SKM-1 treated with dmso at 0.1 percent for 144 hours (cell line): ENCODE measurements at regions not wholly inside any gene's neighbourhood (a gene's known extent, or its start where the extent isn't known, plus 50 kb on each side); places are given as distances from the start of the nearest gene placed in this dataset.
"Not testable (repeated sequence)": the region's sequence is repeated elsewhere in the genome, so short reads cannot be mapped to it uniquely, and the experiment has no call there.

Source experiments
- DNase-seq: peaks from one replicate; lab custom pipeline; 2025; ENCODE audit not compliant: unreplicated experiment; lab: John Stamatoyannopoulos, UW

- no peak for DNase-seq
These were observed 150.8 kb upstream of the DAAM1 start for GRCh38 chr14:59037620-59038019.

- no peak for DNase-seq
These were observed 149.7 kb upstream of the DAAM1 start for GRCh38 chr14:59038746-59039145.

DNA sequence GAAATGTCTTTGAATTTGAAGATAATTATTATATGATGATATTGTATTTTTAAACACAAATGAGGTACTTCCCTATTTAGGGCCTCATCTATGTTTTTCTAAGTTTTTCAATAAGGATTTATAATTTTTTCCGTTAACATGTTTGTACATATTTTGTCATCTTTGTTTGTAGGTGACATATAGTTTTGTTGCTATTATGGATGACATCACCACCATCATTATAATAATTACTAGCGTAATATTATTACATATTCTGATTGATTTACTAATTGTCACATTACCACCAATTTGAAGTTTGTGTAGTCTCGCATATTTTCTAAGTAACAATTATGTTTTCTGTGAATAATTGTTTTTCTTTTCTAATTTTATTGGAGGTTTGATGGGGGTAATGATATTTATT is 147.2 kb upstream of the DAAM1 start:
- no peak for DNase-seq

DNA sequence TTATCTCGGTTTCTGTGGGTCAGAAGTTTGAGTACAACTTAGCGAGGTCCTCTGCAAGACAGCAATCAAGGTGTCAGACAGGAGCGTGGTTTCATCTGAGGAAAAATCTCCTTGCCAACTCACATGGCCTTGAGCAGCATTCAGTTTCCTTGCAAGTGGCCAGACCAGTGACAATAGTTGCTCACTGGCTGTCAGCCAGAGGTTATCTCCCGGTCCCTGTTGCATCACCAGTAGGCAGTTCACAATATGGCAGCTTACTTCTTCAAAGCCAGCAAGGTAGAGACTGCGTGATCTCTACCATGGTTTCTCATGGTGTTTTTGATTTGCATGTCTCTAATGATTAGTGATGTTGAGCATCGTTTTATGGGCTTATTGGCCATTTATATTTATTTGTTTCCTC is 143.8 kb upstream of the DAAM1 start:
- DNase-seq = no peak

- no peak for DNase-seq
These were observed 141.7 kb upstream of the DAAM1 start for GRCh38 chr14:59046746-59047145.

GRCh38 chr14:59055006-59055405 is 133.5 kb upstream of the DAAM1 start:
- DNase-seq = no peak

- peak; percentile 7 for DNase-seq
These were observed 132.9 kb upstream of the DAAM1 start for GRCh38 chr14:59055439-59056045.

GRCh38 chr14:59057551-59057950 is 130.9 kb upstream of the DAAM1 start:
- no peak for DNase-seq

- DNase-seq = not testable (repeated sequence)
These were observed 129.7 kb upstream of the DAAM1 start for GRCh38 chr14:59058776-59059175.

GRCh38 chr14:59060841-59061240 is 127.6 kb upstream of the DAAM1 start:
- no peak for DNase-seq

DNA sequence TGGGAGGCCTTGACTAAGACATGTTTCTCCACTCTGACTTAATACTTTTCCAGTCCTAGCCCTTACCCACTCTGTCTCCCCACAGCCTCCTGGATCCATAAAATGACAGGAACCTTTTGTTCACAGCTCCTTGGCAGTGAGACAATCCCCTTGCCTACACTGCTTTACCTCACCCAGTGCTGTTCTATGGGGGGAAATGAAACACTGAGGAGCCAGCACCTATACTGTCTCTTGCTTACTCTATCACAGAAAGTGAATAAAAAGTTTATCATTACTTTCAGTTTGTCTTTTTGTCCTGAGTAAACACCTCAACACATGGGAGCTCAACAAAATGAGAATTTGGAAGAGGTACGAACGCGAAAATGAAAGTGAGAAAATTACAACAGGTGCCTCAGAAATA is 127.2 kb upstream of the DAAM1 start:
- no peak for DNase-seq

DNA sequence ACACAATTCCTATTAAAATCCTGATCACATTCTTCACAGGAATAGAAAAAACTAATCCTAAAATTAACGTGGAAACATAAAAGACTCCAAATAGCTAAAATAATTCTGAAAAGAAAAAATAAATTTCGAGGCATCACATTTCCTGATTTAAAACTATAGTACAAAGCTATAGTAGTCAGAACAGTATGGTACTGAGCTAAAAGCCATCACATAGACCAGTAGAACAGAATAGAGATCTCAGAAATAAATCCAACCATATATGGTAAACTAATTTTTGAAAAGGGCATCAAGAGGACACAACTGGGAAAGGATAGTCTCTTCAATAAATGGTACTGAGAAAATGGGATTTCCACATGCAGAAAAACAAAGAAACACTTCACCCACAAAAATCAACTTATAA is 125.2 kb upstream of the DAAM1 start:
- DNase-seq = no peak

DNA sequence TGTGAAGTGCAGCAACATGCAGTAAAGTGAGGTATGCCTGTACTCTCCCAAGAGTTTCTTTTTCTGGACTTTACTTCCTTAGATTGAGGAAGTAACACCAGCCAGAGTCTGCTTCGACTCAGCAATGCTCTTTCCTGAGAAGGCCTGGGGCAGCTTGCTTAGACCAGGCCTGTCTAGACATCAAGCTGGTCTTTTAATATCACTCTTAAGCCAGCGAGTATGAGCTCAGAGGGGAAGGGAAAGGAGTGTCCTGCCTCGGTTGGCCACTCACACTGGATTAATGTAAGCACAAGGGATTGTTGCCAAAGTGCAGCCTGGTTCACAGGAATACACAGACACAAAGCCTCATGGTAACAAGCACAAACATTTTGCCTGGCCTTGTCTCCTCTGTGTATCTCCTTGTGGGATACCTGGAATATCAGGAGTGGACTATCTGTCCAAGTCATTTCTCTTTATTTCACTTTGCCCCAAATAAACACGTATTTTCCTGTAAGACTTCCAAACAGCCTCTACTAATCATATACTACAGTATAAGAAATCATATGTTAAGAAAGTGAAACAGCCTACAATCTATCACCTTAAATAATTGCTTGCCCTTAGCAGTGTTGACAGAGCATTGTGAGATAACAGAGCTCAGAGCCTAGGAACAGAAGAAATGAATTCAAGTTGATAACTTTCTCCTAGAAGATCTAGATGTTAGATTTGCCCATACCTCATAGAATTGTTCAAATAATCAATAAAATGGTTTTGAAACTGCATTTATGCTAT is 121.2 kb upstream of the DAAM1 start:
- no peak for DNase-seq

DNA sequence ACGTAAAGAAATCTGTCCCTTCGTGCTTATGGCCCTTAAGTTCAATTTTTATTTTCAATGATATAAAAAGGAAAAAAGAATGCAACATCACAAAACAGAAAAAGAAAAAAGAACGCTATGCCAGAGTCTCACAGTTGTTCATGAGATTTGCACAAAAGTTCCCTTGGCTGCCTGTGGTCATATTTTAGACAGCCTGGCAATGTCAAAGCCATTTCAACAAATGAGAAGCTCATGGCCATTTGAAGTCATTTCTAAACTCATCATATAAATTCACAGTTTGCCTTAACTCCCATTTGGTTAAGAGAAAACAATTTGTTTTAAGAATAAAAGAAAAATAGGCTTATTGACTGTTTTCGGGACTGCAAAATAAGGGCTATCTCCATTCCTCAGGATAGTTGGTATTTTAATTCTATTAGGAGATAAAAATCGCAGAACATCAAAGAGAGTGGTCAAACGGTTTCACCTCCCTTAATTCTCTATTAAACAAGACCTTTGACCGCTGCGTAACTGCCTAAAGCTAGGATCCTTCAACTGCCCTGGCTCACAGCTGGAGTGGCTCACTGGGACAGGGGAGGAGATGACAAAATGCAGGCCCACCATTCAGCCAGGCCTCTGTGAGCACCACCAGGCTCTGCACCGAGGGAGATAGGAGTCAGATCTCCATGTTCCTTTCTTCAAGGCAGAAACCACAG is 119.2 kb upstream of the DAAM1 start:
- no peak for DNase-seq

DNA sequence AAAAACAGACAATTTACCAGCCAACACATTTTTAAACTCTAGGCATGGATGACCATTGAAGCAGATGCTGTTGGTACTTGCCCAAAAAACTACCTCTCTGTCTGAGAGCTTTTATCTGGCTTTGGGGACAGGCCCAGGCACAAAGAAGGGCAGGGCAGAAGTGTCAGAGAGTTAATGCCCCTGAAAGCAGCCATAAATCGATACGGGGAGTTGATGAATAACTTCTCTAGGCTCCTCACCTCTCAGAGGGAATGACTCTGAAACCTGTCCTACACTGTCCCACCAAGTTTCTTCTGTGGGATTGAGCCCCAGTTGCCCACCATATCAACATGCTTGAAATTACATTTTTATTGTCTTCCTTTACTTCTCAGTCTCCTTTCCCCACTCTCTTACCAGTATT is 113.0 kb upstream of the DAAM1 start:
- no peak for DNase-seq

GRCh38 chr14:59081720-59082119 is 106.7 kb upstream of the DAAM1 start:
- DNase-seq = no peak

DNA sequence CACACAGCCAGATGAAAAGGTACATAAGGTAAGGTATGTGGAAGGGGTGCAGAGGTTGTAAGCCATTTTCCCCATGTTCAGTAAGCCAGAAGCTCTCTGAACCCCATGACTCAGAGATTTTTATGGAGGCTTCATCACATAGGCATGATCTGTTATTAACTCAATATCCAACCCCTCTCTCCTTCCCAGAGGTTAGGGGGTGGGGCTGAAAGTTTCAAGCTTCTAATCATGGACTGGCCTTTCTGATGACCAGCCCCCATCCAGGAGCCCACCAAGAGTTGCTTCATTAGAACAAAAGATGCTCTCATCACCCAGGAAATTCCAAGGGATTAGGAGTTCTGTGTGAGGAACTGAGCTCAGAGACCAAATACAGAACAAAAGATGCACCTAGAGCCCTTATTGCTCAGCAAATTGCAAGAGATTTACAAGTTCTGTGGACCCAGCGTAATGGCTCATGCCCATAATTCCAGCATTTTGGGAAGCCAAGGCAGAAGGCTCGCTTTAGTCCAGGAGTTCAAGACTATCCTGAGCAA is 103.2 kb upstream of the DAAM1 start:
- DNase-seq = no peak

DNA sequence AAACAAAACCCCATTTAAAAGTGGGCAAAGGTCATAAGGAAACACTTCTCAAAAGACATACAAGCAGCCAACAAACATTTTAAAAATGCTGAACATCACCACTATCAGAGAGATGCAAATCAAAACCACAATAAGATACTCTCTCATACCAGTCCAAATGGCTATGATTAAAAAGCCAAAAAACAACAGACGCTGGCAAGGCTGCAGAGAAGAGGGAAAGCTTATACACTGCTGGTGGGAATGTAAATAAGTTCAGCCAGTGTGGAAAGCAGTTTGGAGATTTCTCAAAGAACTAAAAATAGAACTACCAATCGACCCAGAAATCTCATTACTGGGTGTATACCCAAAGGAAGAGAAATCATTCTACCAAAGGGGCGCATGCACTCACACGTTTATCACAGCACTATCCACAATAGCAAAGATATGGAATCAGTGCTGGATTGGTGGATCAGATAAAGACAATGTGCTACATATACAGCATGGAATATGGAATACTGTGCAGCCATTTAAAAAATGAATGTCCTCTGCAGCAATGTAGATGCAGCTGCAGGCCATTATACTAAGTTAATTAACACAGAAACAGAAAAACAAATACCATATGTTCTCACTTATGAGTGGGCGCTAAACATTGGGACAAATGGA is 102.1 kb upstream of the DAAM1 start:
- DNase-seq = no peak

GRCh38 chr14:59087240-59087639 is 101.2 kb upstream of the DAAM1 start:
- DNase-seq = no peak

- no peak for DNase-seq
These were observed 100.8 kb upstream of the DAAM1 start for GRCh38 chr14:59087711-59088110.

DNA sequence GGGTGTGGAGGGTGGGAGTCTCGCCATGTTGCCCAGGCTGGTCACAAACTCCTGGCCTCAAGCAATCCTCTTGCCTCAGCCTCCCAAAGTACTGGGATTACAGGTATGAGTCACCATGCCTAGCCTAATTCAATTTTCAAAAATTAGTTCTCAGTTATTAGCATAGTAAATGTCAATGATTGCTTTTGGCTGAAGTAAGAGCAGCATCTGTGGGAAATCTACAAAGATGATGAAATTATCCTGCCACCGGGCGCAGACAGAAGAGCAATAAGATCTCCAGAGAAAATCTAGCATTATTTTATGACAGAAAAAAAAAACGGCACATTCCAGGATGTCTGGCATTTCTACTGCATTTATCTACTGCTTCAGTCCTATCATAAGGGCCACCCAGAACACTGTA is 97.9 kb upstream of the DAAM1 start:
- no peak for DNase-seq

GRCh38 chr14:59091404-59091803 is 97.1 kb upstream of the DAAM1 start:
- no peak for DNase-seq
